ENCODE measurements at regions not wholly inside any gene's neighbourhood (a gene's known extent, or its start where the extent isn't known, plus 50 kb on each side); places are given as distances from the start of the nearest gene placed in this dataset.

DNA sequence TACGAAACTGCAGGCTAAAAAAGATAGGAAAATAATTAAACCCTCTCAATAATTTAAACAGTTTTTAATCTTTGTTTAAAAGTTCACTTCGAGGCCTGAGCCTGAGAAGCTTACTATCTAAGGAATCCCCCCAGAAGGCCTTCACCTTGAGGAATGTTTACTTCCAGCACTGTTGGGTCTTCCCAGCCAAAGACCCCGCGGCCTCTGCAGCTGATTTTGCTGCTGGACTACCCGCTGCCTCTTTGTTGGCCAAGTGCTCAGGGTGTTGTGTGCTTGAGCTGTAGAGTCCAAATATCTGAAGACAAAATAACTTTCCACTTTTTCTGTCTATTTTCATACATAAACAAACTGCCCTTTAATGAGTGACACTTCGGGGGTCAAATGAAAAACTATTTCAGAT lies 292.7 kb downstream of the GLRX3 start:
- TF ChIP-seq, protein P1, sequence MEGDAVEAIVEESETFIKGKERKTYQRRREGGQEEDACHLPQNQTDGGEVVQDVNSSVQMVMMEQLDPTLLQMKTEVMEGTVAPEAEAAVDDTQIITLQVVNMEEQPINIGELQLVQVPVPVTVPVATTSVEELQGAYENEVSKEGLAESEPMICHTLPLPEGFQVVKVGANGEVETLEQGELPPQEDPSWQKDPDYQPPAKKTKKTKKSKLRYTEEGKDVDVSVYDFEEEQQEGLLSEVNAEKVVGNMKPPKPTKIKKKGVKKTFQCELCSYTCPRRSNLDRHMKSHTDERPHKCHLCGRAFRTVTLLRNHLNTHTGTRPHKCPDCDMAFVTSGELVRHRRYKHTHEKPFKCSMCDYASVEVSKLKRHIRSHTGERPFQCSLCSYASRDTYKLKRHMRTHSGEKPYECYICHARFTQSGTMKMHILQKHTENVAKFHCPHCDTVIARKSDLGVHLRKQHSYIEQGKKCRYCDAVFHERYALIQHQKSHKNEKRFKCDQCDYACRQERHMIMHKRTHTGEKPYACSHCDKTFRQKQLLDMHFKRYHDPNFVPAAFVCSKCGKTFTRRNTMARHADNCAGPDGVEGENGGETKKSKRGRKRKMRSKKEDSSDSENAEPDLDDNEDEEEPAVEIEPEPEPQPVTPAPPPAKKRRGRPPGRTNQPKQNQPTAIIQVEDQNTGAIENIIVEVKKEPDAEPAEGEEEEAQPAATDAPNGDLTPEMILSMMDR (optimal IDR thresholded peaks at IDR 0.05 in 1 of 3, IDR thresholded peaks at IDR 0.05 in 1 of 3, conservative IDR thresholded peaks at IDR 0.05 in 1 of 3; ENCODE audit: extremely low read depth in 1 of 3, insufficient read depth in 2 of 3, low read length in 3 of 3) = no peak
- TF ChIP-seq EZH2 (IDR thresholded peaks at IDR 0.05; ENCODE audit: low read length) = no peak
